ENCODE measurements at regions not wholly inside any gene's neighbourhood (a gene's known extent, or its start where the extent isn't known, plus 50 kb on each side); places are given as distances from the start of the nearest gene placed in this dataset.

DNA sequence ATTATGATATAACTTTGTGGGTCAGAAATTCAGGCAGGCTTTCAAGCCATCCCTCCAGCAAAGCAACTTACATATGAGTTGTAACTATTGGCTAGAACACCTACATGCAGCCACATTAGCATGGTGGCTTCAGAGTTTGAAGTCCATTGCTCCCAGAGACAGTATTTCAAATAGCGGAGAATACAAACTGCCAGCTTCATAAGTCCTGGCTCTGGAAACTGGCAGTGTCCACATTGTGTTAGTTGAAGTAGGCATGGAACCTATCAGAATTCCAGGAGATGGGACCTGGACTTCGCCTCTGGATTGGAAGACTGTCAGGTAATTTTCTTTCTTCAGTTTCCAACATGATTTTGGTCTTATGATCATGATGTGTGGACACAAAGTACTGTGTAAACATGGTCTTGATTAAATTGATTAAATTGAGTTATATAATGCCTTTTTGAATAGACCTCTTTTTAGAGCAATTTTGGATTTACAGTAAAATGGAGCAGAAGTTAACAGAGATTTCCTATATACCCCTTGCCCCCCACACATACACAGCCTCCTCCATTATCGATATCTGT is 209.9 kb upstream of the NAV2 start:
- TF ChIP-seq, protein P1, sequence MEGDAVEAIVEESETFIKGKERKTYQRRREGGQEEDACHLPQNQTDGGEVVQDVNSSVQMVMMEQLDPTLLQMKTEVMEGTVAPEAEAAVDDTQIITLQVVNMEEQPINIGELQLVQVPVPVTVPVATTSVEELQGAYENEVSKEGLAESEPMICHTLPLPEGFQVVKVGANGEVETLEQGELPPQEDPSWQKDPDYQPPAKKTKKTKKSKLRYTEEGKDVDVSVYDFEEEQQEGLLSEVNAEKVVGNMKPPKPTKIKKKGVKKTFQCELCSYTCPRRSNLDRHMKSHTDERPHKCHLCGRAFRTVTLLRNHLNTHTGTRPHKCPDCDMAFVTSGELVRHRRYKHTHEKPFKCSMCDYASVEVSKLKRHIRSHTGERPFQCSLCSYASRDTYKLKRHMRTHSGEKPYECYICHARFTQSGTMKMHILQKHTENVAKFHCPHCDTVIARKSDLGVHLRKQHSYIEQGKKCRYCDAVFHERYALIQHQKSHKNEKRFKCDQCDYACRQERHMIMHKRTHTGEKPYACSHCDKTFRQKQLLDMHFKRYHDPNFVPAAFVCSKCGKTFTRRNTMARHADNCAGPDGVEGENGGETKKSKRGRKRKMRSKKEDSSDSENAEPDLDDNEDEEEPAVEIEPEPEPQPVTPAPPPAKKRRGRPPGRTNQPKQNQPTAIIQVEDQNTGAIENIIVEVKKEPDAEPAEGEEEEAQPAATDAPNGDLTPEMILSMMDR (IDR thresholded peaks at IDR 0.05), result no peak
- no peak overlapping the region for H3K27ac ChIP-seq
- H3K27me3 ChIP-seq, result no peaks in the 10 kb centered on the region
- no peak overlapping the region for H3K4me3 ChIP-seq
- no peaks in the 10 kb centered on the region for H3K9me3 ChIP-seq
- H3K4me1 ChIP-seq, result no peaks in the 10 kb centered on the region
- DNase-seq, result no peak
- ATAC-seq, result no peak
- intact Hi-C loops (cut with DNase I), result no loop called here
- H3K36me3 ChIP-seq, result no peaks in the 10 kb centered on the region

- no peaks in the 10 kb centered on the region for H3K36me3 ChIP-seq
- no peak overlapping the region for H3K27ac ChIP-seq
- intact Hi-C loops (cut with DNase I), result no loop called here
- H3K4me1 ChIP-seq, result no peaks in the 10 kb centered on the region
- no peaks in the 10 kb centered on the region for H3K9me3 ChIP-seq
- DNase-seq (no peak), ATAC-seq (no peak)
- TF ChIP-seq, protein P1 (IDR thresholded peaks at IDR 0.05), result no peak
- H3K4me3 ChIP-seq, result no peak overlapping the region
- H3K27me3 ChIP-seq, result no peaks in the 10 kb centered on the region
Measured at GRCh38 chr11:19501631-19502030, 211.0 kb upstream of the NAV2 start.

DNA sequence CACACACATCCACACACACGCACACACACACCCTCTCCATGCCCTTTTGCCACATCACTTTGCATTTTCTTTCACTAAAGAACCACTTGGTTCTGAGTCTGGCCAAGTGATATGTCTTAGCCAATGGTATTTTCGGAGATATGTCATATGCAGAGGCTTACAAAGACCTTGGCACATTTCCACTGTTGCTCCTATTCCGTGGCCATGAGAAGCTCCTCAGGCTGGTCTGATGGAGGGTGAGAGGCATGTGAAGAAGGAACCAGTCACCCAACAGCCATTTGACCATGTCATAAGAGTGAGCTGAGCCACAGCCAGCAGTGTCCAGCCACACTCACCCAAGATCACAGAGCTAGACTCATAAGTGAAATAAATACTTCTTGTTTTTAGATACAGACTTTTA is 212.6 kb upstream of the NAV2 start:
- DNase-seq (no peak), ATAC-seq (no peak)
- intact Hi-C loops (cut with DNase I), result no loop called here
- H3K27ac ChIP-seq, result no peak overlapping the region
- TF ChIP-seq, protein P1 (IDR thresholded peaks at IDR 0.05), result no peak
- H3K9me3 ChIP-seq, result no peaks in the 10 kb centered on the region
- H3K4me3 ChIP-seq, result no peak overlapping the region
- no peaks in the 10 kb centered on the region for H3K4me1 ChIP-seq
- no peaks in the 10 kb centered on the region for H3K27me3 ChIP-seq
- H3K36me3 ChIP-seq, result no peaks in the 10 kb centered on the region

GRCh38 chr11:19499026-19499669 is 213.5 kb upstream of the NAV2 start:
- intact Hi-C loops (cut with DNase I), result no loop called here
- DNase-seq (no peak), ATAC-seq (peak; percentile 78)
- H3K4me3 ChIP-seq, result no peak overlapping the region
- TF ChIP-seq, protein P1 (IDR thresholded peaks at IDR 0.05), result no peak
- H3K4me1 ChIP-seq, result no peaks in the 10 kb centered on the region
- no peaks in the 10 kb centered on the region for H3K9me3 ChIP-seq
- H3K36me3 ChIP-seq, result no peaks in the 10 kb centered on the region
- no peaks in the 10 kb centered on the region for H3K27me3 ChIP-seq
- H3K27ac ChIP-seq, result no peak overlapping the region

DNA sequence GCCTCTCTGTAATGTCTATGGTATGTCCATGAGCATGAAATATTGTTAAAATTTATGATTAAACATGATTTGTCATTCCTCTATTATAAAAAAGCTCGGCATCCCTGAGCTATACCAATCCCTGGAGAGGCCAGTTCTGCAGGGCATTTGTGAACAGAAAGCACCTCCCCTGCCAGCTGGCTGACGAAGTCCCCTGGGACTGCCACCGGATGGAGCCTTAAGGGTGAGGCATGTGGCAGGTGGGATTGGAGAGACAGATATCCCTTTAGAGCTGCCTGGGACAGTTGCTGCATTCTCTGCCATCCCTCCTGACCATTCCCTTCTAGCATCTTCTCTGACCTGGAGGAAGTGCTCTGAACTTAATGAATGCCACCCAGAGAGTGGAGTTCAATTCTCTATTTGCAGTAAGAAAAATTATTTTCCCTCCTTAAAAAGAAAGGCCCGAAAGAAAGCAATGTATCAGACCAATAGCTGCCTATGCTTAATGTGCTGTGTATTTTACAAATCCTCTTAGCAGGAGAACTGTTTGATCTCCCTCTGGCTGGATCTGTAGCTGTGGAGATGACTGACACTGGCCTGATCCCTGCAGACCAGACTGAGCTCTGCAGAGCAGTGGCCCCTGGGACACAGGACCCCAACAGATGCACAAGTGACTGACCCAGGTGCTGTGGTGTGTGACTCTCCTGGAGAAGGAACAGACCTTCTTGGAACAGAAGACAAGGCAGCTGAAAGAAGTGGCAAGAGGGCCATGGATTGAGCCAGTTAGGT is 219.0 kb upstream of the NAV2 start:
- Histone ChIP-seq H3K27ac (no peak overlapping the region), H3K9me3 (no peaks in the 10 kb centered on the region), H3K36me3 (no peaks in the 10 kb centered on the region), H3K4me1 (no peaks in the 10 kb centered on the region), H3K27me3 (no peaks in the 10 kb centered on the region), H3K4me3 (no peak overlapping the region)
- no peak for DNase-seq
- intact Hi-C loops (cut with DNase I), result no loop called here
- ATAC-seq, result no peak
- TF ChIP-seq, protein P1 (IDR thresholded peaks at IDR 0.05), result no peak

Data from left lung (tissue), 4 donors.